OCI-LY7 (cell line): ENCODE measurements at regions not wholly inside any gene's neighbourhood (a gene's known extent, or its start where the extent isn't known, plus 50 kb on each side); places are given as distances from the start of the nearest gene placed in this dataset.

Experiments
- CTCF ChIP-seq: fragments of 200-600 bp; sonication (generic); conservative IDR thresholded peaks from 2 replicates; pipeline ENCODE4 v1.5.1; 2014; ENCODE audit warnings: mild to moderate bottlenecking, antibody characterized with exemption, low read length, moderate library complexity, mixed read lengths
- EZH2phosphoT487 ChIP-seq: fragments of 200-600 bp; sonication (generic); IDR thresholded peaks from 2 replicates; pipeline ENCODE4 v1.6.1; 2018; ENCODE audit warnings: low read depth, borderline replicate concordance, mild to moderate bottlenecking, mixed run types, antibody characterized with exemption, low read length, moderate library complexity, mixed read lengths

- TF ChIP-seq CTCF, result no peak
- no peak for TF ChIP-seq EZH2phosphoT487
These were observed 150.8 kb upstream of the NPSR1 start for GRCh38 chr7:34507191-34507590.
